H1 (cell line): ENCODE measurements at regions not wholly inside any gene's neighbourhood (a gene's known extent, or its start where the extent isn't known, plus 50 kb on each side); places are given as distances from the start of the nearest gene placed in this dataset.

Experiments used
- BACH1 ChIP-seq: IDR thresholded peaks from 2 replicates; pipeline ENCODE4 v1.6.1; 2012; ENCODE audit warnings: low read length, improper control_type of control experiment
- CBX5 ChIP-seq: fragments of 300-800, 300-1000 bp; sonication (generic); IDR thresholded peaks from 2 replicates; pipeline ENCODE4 v1.7.1; 2016; ENCODE audit warnings: antibody characterized with exemption, low read length, low read depth
- CHD7 ChIP-seq: fragments of 300-600 bp; sonication (generic); IDR thresholded peaks from 2 replicates; pipeline ENCODE4 v1.7.1; 2012; ENCODE audit warnings: low read length, moderate library complexity, mild to moderate bottlenecking, inconsistent platforms; ENCODE audit not compliant: insufficient replicate concordance
- CREB1 ChIP-seq: IDR thresholded peaks from 2 replicates; pipeline ENCODE4 v1.6.1; 2012; ENCODE audit warnings: inconsistent platforms
- GABPA ChIP-seq: IDR thresholded peaks from 2 replicates; pipeline ENCODE4 v1.6.1; 2011; ENCODE audit warnings: mild to moderate bottlenecking, low read length, moderate library complexity, borderline replicate concordance; ENCODE audit not compliant: insufficient read depth
- HDAC2 ChIP-seq, 2 experiments: fragments of 300-600 bp in 1 of 2; sonication (generic) in 1 of 2; IDR thresholded peaks; 2 replicates each; pipeline ENCODE4 v1.6.1; 2011 to 2012; ENCODE audit warnings: low read depth in 2 of 2, low read length in 2 of 2, mild to moderate bottlenecking in 2 of 2, moderate library complexity in 2 of 2, borderline replicate concordance in 1 of 2, inconsistent platforms in 1 of 2
- JUN ChIP-seq: IDR thresholded peaks from 2 replicates; pipeline ENCODE4 v1.6.1; 2011; ENCODE audit warnings: low read depth, mild to moderate bottlenecking, improper control_type of control experiment, low read length
- POLR2A ChIP-seq, 2 experiments: IDR thresholded peaks; 1 replicate in 1 of 2; 2 replicates in 1 of 2; pipeline ENCODE4 v1.6.1; 2011; ENCODE audit warnings: low read depth in 2 of 2, low read length in 2 of 2, mild to moderate bottlenecking in 2 of 2; ENCODE audit errors: control extremely low read depth in 1 of 2
- SAP30 ChIP-seq: fragments of 300-600 bp; sonication (generic); IDR thresholded peaks from 2 replicates; pipeline ENCODE4 v1.7.1; 2012; ENCODE audit warnings: low read length, moderate library complexity, mild to moderate bottlenecking, inconsistent platforms; ENCODE audit not compliant: insufficient read depth, insufficient replicate concordance
- TBP ChIP-seq: IDR thresholded peaks from 2 replicates; pipeline ENCODE4 v1.6.1; 2011; ENCODE audit warnings: low read depth, low read length, improper control_type of control experiment

- TF ChIP-seq CHD7, result no peak
- no peak for TF ChIP-seq POLR2A (IDR thresholded peaks at IDR 0.05; ENCODE audit: control extremely low read depth in 1 of 2, low read depth in 2 of 2, low read length in 2 of 2)
- TF ChIP-seq TBP, result no peak
- TF ChIP-seq CREB1, result no peak
- TF ChIP-seq HDAC2 (IDR thresholded peaks at IDR 0.05; ENCODE audit: borderline replicate concordance in 1 of 2, low read depth in 2 of 2, low read length in 2 of 2), result no peak
- no peak for TF ChIP-seq GABPA
- TF ChIP-seq CBX5, result no peak
- TF ChIP-seq JUN, result no peak
- TF ChIP-seq SAP30, result no peak
- TF ChIP-seq BACH1, result no peak
- TF ChIP-seq, all 59 proteins: peak for 0
Observed at GRCh38 chr6:141922898-141923297, 209.8 kb upstream of the GJE1 start (continued).
